Activated naive CD8-positive, alpha-beta T cell treated with anti-CD3 and anti-CD28 coated beads, Interleukin-2, amount 50 U/mL, for 24 hours (primary cell): ENCODE measurements at regions not wholly inside any gene's neighbourhood (a gene's known extent, or its start where the extent isn't known, plus 50 kb on each side); places are given as distances from the start of the nearest gene placed in this dataset.

Experiments used
- ATAC-seq: fragments of 150-1000 bp; cut with Tn5 transposase; one replicate; pipeline ENCODE4 v1.10.0; 2021
- DNase-seq: peaks from one replicate; pipeline ENCODE4 v3.0.0; 2021
- H3K27ac Mint-ChIP-seq: one replicate; pipeline ENCODE4 v1.8.0; 2021; ENCODE audit warnings: mild to moderate bottlenecking, mixed read lengths
- H3K27me3 Mint-ChIP-seq: one replicate; pipeline ENCODE4 v1.8.0; 2021; ENCODE audit warnings: mixed read lengths
- H3K36me3 Mint-ChIP-seq: one replicate; pipeline ENCODE4 v1.8.0; 2021; ENCODE audit warnings: low read depth, mixed read lengths
- H3K4me1 Mint-ChIP-seq: one replicate; pipeline ENCODE4 v1.8.0; 2021; ENCODE audit warnings: mixed read lengths
- H3K4me3 Mint-ChIP-seq: one replicate; pipeline ENCODE4 v1.8.0; 2021; ENCODE audit warnings: mild to moderate bottlenecking, moderate library complexity, mixed read lengths
- H3K9me3 Mint-ChIP-seq: one replicate; pipeline ENCODE4 v1.8.0; 2021; ENCODE audit warnings: mixed read lengths

- Mint-ChIP-seq H3K27me3 (peaks cover 9% of the 10 kb centered on the region), H3K36me3 (no peaks in the 10 kb centered on the region), H3K4me1 (peaks cover 59% of the 10 kb centered on the region), H3K4me3 (peak overlapping the region; percentile 45), H3K27ac (peak overlapping the region; percentile 85), H3K9me3 (peaks cover 3% of the 10 kb centered on the region)
- ATAC-seq (peak; percentile 34), DNase-seq (no peak)
Observed at GRCh38 chr6:87908978-87909811, 138.4 kb upstream of the SPACA1 start.

- Mint-ChIP-seq H3K4me1 (peaks cover 54% of the 10 kb centered on the region), H3K9me3 (peaks cover 3% of the 10 kb centered on the region), H3K36me3 (no peaks in the 10 kb centered on the region), H3K27me3 (peaks cover 9% of the 10 kb centered on the region), H3K27ac (peak overlapping the region; percentile 85), H3K4me3 (peak overlapping the region; percentile 54)
- DNase-seq (no peak), ATAC-seq (peak; percentile 63)
Observed at GRCh38 chr6:87907521-87907920, 140.1 kb upstream of the SPACA1 start.

GRCh38 chr6:87905101-87905641 lies 142.5 kb upstream of the SPACA1 start:
- Mint-ChIP-seq H3K4me1 (peaks cover 47% of the 10 kb centered on the region), H3K27ac (no peak overlapping the region), H3K27me3 (peaks cover 5% of the 10 kb centered on the region), H3K4me3 (no peak overlapping the region), H3K9me3 (peaks cover under 1% of the 10 kb centered on the region), H3K36me3 (no peaks in the 10 kb centered on the region)
- ATAC-seq (no peak), DNase-seq (no peak)

GRCh38 chr6:87904011-87904410 lies 143.6 kb upstream of the SPACA1 start:
- H3K4me3 Mint-ChIP-seq, result no peak overlapping the region
- peaks cover 5% of the 10 kb centered on the region for H3K27me3 Mint-ChIP-seq

GRCh38 chr6:87903323-87903722 lies 144.3 kb upstream of the SPACA1 start:
- Mint-ChIP-seq H3K27ac (no peak overlapping the region), H3K4me1 (peaks cover 29% of the 10 kb centered on the region), H3K36me3 (no peaks in the 10 kb centered on the region), H3K9me3 (no peaks in the 10 kb centered on the region), H3K27me3 (peaks cover 5% of the 10 kb centered on the region), H3K4me3 (no peak overlapping the region)
- ATAC-seq (no peak), DNase-seq (no peak)

More at GRCh38 chr6:87904011-87904410, 143.6 kb upstream of the SPACA1 start:
- DNase-seq (no peak), ATAC-seq (no peak)
- H3K4me1 Mint-ChIP-seq, result peaks cover 36% of the 10 kb centered on the region
- H3K36me3 Mint-ChIP-seq, result no peaks in the 10 kb centered on the region
- no peak overlapping the region for H3K27ac Mint-ChIP-seq
- no peaks in the 10 kb centered on the region for H3K9me3 Mint-ChIP-seq

GRCh38 chr6:87902383-87902782 lies 145.3 kb upstream of the SPACA1 start:
- no peak overlapping the region for H3K27ac Mint-ChIP-seq
- H3K36me3 Mint-ChIP-seq, result no peaks in the 10 kb centered on the region
- no peaks in the 10 kb centered on the region for H3K9me3 Mint-ChIP-seq
- DNase-seq, result no peak
- peaks cover 5% of the 10 kb centered on the region for H3K27me3 Mint-ChIP-seq
- no peak overlapping the region for H3K4me3 Mint-ChIP-seq
- ATAC-seq, result no peak
- H3K4me1 Mint-ChIP-seq, result peaks cover 20% of the 10 kb centered on the region

GRCh38 chr6:87901613-87902012 lies 146.0 kb upstream of the SPACA1 start:
- DNase-seq (no peak), ATAC-seq (no peak)
- no peaks in the 10 kb centered on the region for H3K36me3 Mint-ChIP-seq
- no peak overlapping the region for H3K4me3 Mint-ChIP-seq
- peaks cover 12% of the 10 kb centered on the region for H3K4me1 Mint-ChIP-seq
- peaks cover 5% of the 10 kb centered on the region for H3K27me3 Mint-ChIP-seq
- no peak overlapping the region for H3K27ac Mint-ChIP-seq
- H3K9me3 Mint-ChIP-seq, result no peaks in the 10 kb centered on the region

- ATAC-seq (no peak), DNase-seq (no peak)
- H3K36me3 Mint-ChIP-seq, result no peaks in the 10 kb centered on the region
- peaks cover 2% of the 10 kb centered on the region for H3K4me1 Mint-ChIP-seq
- no peak overlapping the region for H3K4me3 Mint-ChIP-seq
- H3K27ac Mint-ChIP-seq, result no peak overlapping the region
- H3K9me3 Mint-ChIP-seq, result no peaks in the 10 kb centered on the region
- peaks cover 2% of the 10 kb centered on the region for H3K27me3 Mint-ChIP-seq
Observed at GRCh38 chr6:87900160-87900698, 147.4 kb upstream of the SPACA1 start.

GRCh38 chr6:87899499-87900147 lies 148.0 kb upstream of the SPACA1 start:
- Mint-ChIP-seq H3K27ac (no peak overlapping the region), H3K27me3 (peaks cover 2% of the 10 kb centered on the region), H3K36me3 (no peaks in the 10 kb centered on the region), H3K4me1 (no peaks in the 10 kb centered on the region), H3K4me3 (no peak overlapping the region), H3K9me3 (no peaks in the 10 kb centered on the region)
- DNase-seq (no peak), ATAC-seq (no peak)

- DNase-seq, result no peak
- no peak for ATAC-seq
- Mint-ChIP-seq H3K4me1 (no peaks in the 10 kb centered on the region), H3K27me3 (no peaks in the 10 kb centered on the region), H3K27ac (no peak overlapping the region), H3K36me3 (no peaks in the 10 kb centered on the region), H3K4me3 (no peak overlapping the region), H3K9me3 (no peaks in the 10 kb centered on the region)
Observed at GRCh38 chr6:87897663-87898062, 150.0 kb upstream of the SPACA1 start.

- DNase-seq (no peak), ATAC-seq (no peak)
- H3K36me3 Mint-ChIP-seq, result no peaks in the 10 kb centered on the region
- no peaks in the 10 kb centered on the region for H3K9me3 Mint-ChIP-seq
- no peak overlapping the region for H3K4me3 Mint-ChIP-seq
- no peak overlapping the region for H3K27ac Mint-ChIP-seq
- H3K27me3 Mint-ChIP-seq, result peaks cover 5% of the 10 kb centered on the region
- H3K4me1 Mint-ChIP-seq, result no peaks in the 10 kb centered on the region
Observed at GRCh38 chr6:87897013-87897412, 150.6 kb upstream of the SPACA1 start.

- DNase-seq, result no peak
- H3K4me1 Mint-ChIP-seq, result no peaks in the 10 kb centered on the region
- ATAC-seq, result no peak
- H3K27me3 Mint-ChIP-seq, result peaks cover 12% of the 10 kb centered on the region
- H3K36me3 Mint-ChIP-seq, result no peaks in the 10 kb centered on the region
- H3K27ac Mint-ChIP-seq, result no peak overlapping the region
- no peaks in the 10 kb centered on the region for H3K9me3 Mint-ChIP-seq
- no peak overlapping the region for H3K4me3 Mint-ChIP-seq
Observed at GRCh38 chr6:87887266-87887665, 160.4 kb upstream of the SPACA1 start.

- ATAC-seq, result no peak
- no peak overlapping the region for H3K4me3 Mint-ChIP-seq
- peaks cover 14% of the 10 kb centered on the region for H3K27me3 Mint-ChIP-seq
Observed at GRCh38 chr6:87884203-87884602, 163.4 kb upstream of the SPACA1 start.

GRCh38 chr6:87881342-87881895 lies 166.2 kb upstream of the SPACA1 start:
- ATAC-seq, result no peak
- no peak for DNase-seq
- H3K27ac Mint-ChIP-seq, result no peak overlapping the region
- H3K9me3 Mint-ChIP-seq, result no peaks in the 10 kb centered on the region
- H3K4me3 Mint-ChIP-seq, result no peak overlapping the region
- H3K27me3 Mint-ChIP-seq, result peaks cover 31% of the 10 kb centered on the region
- no peaks in the 10 kb centered on the region for H3K4me1 Mint-ChIP-seq
- no peaks in the 10 kb centered on the region for H3K36me3 Mint-ChIP-seq

More at GRCh38 chr6:87884203-87884602, 163.4 kb upstream of the SPACA1 start:
- no peak for DNase-seq
- Mint-ChIP-seq H3K27ac (no peak overlapping the region), H3K9me3 (no peaks in the 10 kb centered on the region), H3K4me1 (no peaks in the 10 kb centered on the region), H3K36me3 (no peaks in the 10 kb centered on the region)
